ENCODE measurements at regions not wholly inside any gene's neighbourhood (a gene's known extent, or its start where the extent isn't known, plus 50 kb on each side); places are given as distances from the start of the nearest gene placed in this dataset.

- no peak for TF ChIP-seq HOXD13 (CRISPR knock-in tag; IDR thresholded peaks at IDR 0.05; ENCODE audit: borderline replicate concordance)
- TF ChIP-seq ZNF747 (tag by site-specific recombination; IDR thresholded peaks at IDR 0.05) = no peak
Measured at GRCh38 chr13:68984688-68985319, 1122.8 kb upstream of the ATXN8OS start (continued).

- no peaks in the 10 kb centered on the region for H3K4me1 ChIP-seq (ENCODE audit: control insufficient read depth, insufficient read depth, low read length)
- ChIA-PET POLR2A (no interaction called here), CTCF (no interaction called here)
- no peaks in the 10 kb centered on the region for H3K36me3 ChIP-seq (ENCODE audit: control insufficient read depth in 2 of 2, insufficient read depth in 1 of 2, low read length in 2 of 2)
- no peak overlapping the region for H3K4me3 ChIP-seq (ENCODE audit: low read depth, low read length)
- no peak for TF ChIP-seq ZNF654 (tag by site-specific recombination; IDR thresholded peaks at IDR 0.05; ENCODE audit: low read depth)
- no peak for TF ChIP-seq PRDM6 (tag by site-specific recombination; IDR thresholded peaks at IDR 0.05)
- TF ChIP-seq ZNF645 (tag by site-specific recombination; IDR thresholded peaks at IDR 0.05) = no peak
- TF ChIP-seq PATZ1 (tag by site-specific recombination; IDR thresholded peaks at IDR 0.05) = no peak
- TF ChIP-seq ZNF792 (tag by site-specific recombination; IDR thresholded peaks at IDR 0.05) = no peak
- TF ChIP-seq ZNF155 (tag by site-specific recombination; IDR thresholded peaks at IDR 0.05) = no peak
- TF ChIP-seq ZFP41 (tag by site-specific recombination; IDR thresholded peaks at IDR 0.05; ENCODE audit: borderline replicate concordance) = no peak
- no peak for TF ChIP-seq ZIC2 (tag by site-specific recombination; IDR thresholded peaks at IDR 0.05)
- TF ChIP-seq ZNF18 (tag by site-specific recombination; IDR thresholded peaks at IDR 0.05) = no peak
- no peak for TF ChIP-seq ZNF518A (tag by site-specific recombination; conservative IDR thresholded peaks at IDR 0.05; ENCODE audit: low read depth)
- no peak for TF ChIP-seq GLI2 (tag by site-specific recombination; IDR thresholded peaks at IDR 0.05; ENCODE audit: borderline replicate concordance, low read depth)
- TF ChIP-seq ZNF692 (tag by site-specific recombination; IDR thresholded peaks at IDR 0.05) = no peak
- no peak for TF ChIP-seq ZSCAN30 (tag by site-specific recombination; IDR thresholded peaks at IDR 0.05)
- no peak for TF ChIP-seq ZFP3 (tag by site-specific recombination; IDR thresholded peaks at IDR 0.05; ENCODE audit: low read depth)
- TF ChIP-seq ZNF768 (tag by site-specific recombination; IDR thresholded peaks at IDR 0.05) = no peak
- TF ChIP-seq ZNF335 (tag by site-specific recombination; conservative IDR thresholded peaks at IDR 0.05) = no peak
- no peak for TF ChIP-seq ZNF114 (tag by site-specific recombination; IDR thresholded peaks at IDR 0.05)
- no peak for TF ChIP-seq ZNF398 (tag by site-specific recombination; IDR thresholded peaks at IDR 0.05)
- no peak overlapping the region for H3K27ac ChIP-seq (ENCODE audit: extremely low read depth, low read depth, low read length)
- no peaks in the 10 kb centered on the region for H3K9me3 ChIP-seq (ENCODE audit: control insufficient read depth, insufficient read depth, low read depth, low read length)
Measured at GRCh38 chr13:68982961-68983619, 1124.5 kb upstream of the ATXN8OS start.
